Progenitor cell of endocrine pancreas (in vitro differentiated cells): ENCODE measurements at regions not wholly inside any gene's neighbourhood (a gene's known extent, or its start where the extent isn't known, plus 50 kb on each side); places are given as distances from the start of the nearest gene placed in this dataset.

Experiments used
- DNase-seq: peaks from one replicate; pipeline ENCODE4 v3.0.0; 2021; ENCODE audit warnings: low spot score; ENCODE audit not compliant: unreplicated experiment
- H3K27ac Mint-ChIP-seq: 2 replicates; pipeline ENCODE4 v1.8.0; 2021; ENCODE audit warnings: mild to moderate bottlenecking, moderate library complexity, mixed read lengths
- H3K27me3 Mint-ChIP-seq: 2 replicates; pipeline ENCODE4 v1.8.0; 2021; ENCODE audit warnings: mixed read lengths
- H3K36me3 Mint-ChIP-seq: 2 replicates; pipeline ENCODE4 v1.8.0; 2022; ENCODE audit warnings: mixed read lengths; ENCODE audit not compliant: insufficient read depth
- H3K4me1 Mint-ChIP-seq: 2 replicates; pipeline ENCODE4 v1.8.0; 2021; ENCODE audit warnings: low read depth, mixed read lengths
- H3K4me3 Mint-ChIP-seq: 2 replicates; pipeline ENCODE4 v1.8.0; 2021; ENCODE audit warnings: low read depth, mild to moderate bottlenecking, moderate library complexity, mixed read lengths
- H3K9me3 Mint-ChIP-seq: 2 replicates; pipeline ENCODE4 v1.8.0; 2021; ENCODE audit warnings: low read depth, mixed read lengths
- TF ChIP-seq, protein P1 (sequence below): fragments of 200-600 bp; sonication (generic); IDR thresholded peaks from one replicate; pipeline ENCODE4 v1.5.0; 2021; ENCODE audit warnings: antibody characterized with exemption, mild to moderate bottlenecking; ENCODE audit not compliant: unreplicated experiment

DNA sequence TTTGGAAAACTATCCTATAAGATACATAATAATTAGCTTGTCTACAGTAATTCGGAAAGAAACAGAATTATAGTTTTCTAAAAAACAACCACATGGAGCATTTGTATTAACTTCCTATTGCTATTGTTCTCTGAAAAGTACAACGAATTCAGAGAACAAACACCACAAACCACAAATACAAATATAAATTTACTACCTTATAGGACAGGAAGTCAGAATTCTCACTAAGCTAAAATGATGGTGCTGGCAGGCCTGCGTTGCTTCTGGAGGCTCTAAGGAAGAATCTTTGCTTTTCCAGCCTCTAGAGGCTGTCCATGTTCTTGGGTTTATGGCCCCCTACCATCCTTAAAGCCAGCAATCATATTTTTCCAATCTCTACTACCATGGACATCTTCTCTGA, 173.6 kb upstream of the TCF21 start:
- H3K4me3 Mint-ChIP-seq, result no peak overlapping the region
- no peaks in the 10 kb centered on the region for H3K9me3 Mint-ChIP-seq
- TF ChIP-seq, protein P1, sequence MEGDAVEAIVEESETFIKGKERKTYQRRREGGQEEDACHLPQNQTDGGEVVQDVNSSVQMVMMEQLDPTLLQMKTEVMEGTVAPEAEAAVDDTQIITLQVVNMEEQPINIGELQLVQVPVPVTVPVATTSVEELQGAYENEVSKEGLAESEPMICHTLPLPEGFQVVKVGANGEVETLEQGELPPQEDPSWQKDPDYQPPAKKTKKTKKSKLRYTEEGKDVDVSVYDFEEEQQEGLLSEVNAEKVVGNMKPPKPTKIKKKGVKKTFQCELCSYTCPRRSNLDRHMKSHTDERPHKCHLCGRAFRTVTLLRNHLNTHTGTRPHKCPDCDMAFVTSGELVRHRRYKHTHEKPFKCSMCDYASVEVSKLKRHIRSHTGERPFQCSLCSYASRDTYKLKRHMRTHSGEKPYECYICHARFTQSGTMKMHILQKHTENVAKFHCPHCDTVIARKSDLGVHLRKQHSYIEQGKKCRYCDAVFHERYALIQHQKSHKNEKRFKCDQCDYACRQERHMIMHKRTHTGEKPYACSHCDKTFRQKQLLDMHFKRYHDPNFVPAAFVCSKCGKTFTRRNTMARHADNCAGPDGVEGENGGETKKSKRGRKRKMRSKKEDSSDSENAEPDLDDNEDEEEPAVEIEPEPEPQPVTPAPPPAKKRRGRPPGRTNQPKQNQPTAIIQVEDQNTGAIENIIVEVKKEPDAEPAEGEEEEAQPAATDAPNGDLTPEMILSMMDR, result no peak
- H3K27me3 Mint-ChIP-seq, result no peaks in the 10 kb centered on the region
- no peak for DNase-seq
- H3K27ac Mint-ChIP-seq, result no peak overlapping the region
- no peaks in the 10 kb centered on the region for H3K36me3 Mint-ChIP-seq
- H3K4me1 Mint-ChIP-seq, result no peaks in the 10 kb centered on the region

DNA sequence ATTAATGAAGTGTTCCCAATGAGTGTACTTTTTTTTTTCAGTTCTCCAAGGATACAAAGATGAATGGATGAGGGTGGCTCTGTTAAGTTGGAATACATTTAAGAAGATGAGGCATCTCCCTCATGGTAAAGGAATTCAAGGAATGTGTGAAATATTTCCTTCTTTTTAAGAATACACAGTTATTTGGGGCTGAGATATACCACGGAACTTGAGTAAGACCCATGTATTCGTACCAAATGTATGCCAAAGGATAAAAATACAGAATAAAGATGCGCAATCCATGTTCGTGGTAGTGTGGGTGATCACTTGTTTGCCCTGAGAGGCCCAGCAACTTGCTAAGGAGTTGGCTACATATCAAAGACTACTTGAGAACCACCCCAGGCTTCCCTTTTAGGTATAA, 164.2 kb upstream of the TCF21 start:
- Mint-ChIP-seq H3K4me1 (no peaks in the 10 kb centered on the region), H3K27ac (no peak overlapping the region), H3K9me3 (peaks cover 20% of the 10 kb centered on the region), H3K4me3 (no peak overlapping the region), H3K27me3 (no peaks in the 10 kb centered on the region), H3K36me3 (peaks cover 2% of the 10 kb centered on the region)
- no peak for DNase-seq
- TF ChIP-seq, protein P1, result no peak

DNA sequence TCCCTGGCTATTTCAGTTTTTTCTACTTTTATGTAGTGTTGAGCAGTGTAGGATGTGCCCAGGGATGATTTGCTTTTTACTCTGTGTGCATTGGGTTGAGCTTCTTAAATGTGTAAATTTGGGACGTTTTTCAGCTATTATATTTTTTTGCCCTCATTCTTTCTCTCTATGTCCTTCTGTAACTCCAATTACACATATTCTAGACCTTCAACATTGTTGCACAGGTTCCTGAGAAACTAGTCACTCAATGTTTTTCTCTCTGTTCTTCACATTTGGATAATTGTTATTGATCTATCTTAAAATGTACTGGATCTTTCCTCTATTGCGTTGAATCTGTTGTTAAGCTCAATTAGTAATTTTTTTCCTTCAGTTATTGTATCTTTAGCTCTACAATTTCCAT, 162.7 kb upstream of the TCF21 start:
- Mint-ChIP-seq H3K4me3 (no peak overlapping the region), H3K27ac (no peak overlapping the region), H3K4me1 (no peaks in the 10 kb centered on the region), H3K9me3 (peaks cover 20% of the 10 kb centered on the region), H3K36me3 (peaks cover 2% of the 10 kb centered on the region), H3K27me3 (no peaks in the 10 kb centered on the region)
- TF ChIP-seq, protein P1, result no peak
- DNase-seq, result no peak

DNA sequence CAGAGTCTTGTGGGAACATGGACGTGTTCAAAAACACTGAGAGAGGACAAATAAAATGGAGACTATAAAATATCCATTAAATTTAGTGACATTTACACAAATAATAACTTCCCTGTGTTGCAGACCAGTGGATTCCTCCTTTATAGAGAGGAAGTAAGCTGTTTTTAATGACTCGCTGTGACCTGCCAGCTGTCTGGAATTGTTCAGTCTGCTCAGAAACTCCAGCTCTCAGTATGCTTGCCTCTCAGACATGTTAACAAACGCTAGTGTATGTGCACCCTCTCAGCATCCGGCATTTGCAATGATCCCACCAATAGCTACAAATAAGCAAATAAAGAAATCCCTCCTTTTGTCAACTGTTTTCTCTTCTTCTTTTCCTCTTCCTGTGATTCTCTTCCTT, 158.0 kb upstream of the TCF21 start:
- H3K4me1 Mint-ChIP-seq, result no peaks in the 10 kb centered on the region
- peaks cover 22% of the 10 kb centered on the region for H3K9me3 Mint-ChIP-seq
- H3K36me3 Mint-ChIP-seq, result peaks cover 2% of the 10 kb centered on the region
- TF ChIP-seq, protein P1, result no peak
- no peak overlapping the region for H3K4me3 Mint-ChIP-seq
- DNase-seq, result no peak
- no peaks in the 10 kb centered on the region for H3K27me3 Mint-ChIP-seq
- no peak overlapping the region for H3K27ac Mint-ChIP-seq

DNA sequence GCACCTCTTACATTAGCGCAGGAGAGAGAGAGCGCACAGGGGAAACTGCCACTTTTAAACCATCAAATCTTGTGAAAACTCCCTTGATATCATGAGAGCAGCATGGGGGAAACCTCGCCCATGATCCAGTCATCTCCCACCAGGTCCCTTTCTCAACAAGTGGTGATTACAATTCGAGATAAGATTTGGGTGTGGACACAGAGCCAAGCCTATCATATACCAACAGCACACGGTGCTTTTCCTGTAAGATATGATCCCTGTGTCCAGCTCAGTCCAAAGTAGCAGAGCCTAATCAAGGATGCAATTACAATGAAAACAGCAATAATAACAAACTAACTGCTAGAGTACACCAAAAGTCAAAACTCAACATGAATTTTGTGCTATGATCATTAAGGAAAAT, 148.7 kb upstream of the TCF21 start:
- H3K36me3 Mint-ChIP-seq, result no peaks in the 10 kb centered on the region
- H3K27me3 Mint-ChIP-seq, result peaks cover 2% of the 10 kb centered on the region
- DNase-seq, result no peak

More for the DNA sequence above, 148.7 kb upstream of the TCF21 start:
- H3K4me3 Mint-ChIP-seq, result no peak overlapping the region
- peaks cover 18% of the 10 kb centered on the region for H3K4me1 Mint-ChIP-seq
- H3K27ac Mint-ChIP-seq, result no peak overlapping the region
- TF ChIP-seq, protein P1, result no peak
- no peaks in the 10 kb centered on the region for H3K9me3 Mint-ChIP-seq
